ENCODE measurements at regions not wholly inside any gene's neighbourhood (a gene's known extent, or its start where the extent isn't known, plus 50 kb on each side); places are given as distances from the start of the nearest gene placed in this dataset.
"Not testable (repeated sequence)": the region's sequence is repeated elsewhere in the genome, so short reads cannot be mapped to it uniquely, and the experiment has no call there.

DNA sequence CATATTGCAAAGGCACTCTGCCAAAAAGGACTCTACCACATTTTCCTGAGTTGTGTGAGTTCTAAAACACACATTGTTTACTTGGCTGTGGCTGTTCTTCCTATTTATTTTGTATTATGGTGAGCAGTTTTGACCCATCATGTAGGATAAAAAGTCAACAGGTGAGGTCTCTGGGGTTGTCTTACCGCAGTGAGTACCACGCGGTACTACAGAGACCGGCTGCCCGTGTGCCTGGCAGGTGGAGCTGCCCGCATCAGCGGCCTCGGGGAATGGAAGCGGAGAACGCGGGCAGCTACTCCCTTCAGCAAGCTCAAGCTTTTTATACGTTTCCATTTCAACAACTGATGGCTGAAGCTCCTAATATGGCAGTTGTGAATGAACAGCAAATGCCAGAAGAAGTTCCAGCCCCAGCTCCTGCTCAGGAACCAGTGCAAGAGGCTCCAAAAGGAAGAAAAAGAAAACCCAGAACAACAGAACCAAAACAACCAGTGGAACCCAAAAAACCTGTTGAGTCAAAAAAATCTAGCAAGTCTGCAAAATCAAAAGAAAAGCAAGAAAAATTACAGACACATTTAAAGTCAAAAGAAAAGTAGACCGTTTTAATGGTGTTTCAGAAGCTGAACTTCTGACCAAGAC lies 155.3 kb upstream of the RASSF8 start:
- not testable (repeated sequence) for TF ChIP-seq POLR2A, POLR2AphosphoS5 (IDR thresholded peaks at IDR 0.05)
- TF ChIP-seq, protein P1, sequence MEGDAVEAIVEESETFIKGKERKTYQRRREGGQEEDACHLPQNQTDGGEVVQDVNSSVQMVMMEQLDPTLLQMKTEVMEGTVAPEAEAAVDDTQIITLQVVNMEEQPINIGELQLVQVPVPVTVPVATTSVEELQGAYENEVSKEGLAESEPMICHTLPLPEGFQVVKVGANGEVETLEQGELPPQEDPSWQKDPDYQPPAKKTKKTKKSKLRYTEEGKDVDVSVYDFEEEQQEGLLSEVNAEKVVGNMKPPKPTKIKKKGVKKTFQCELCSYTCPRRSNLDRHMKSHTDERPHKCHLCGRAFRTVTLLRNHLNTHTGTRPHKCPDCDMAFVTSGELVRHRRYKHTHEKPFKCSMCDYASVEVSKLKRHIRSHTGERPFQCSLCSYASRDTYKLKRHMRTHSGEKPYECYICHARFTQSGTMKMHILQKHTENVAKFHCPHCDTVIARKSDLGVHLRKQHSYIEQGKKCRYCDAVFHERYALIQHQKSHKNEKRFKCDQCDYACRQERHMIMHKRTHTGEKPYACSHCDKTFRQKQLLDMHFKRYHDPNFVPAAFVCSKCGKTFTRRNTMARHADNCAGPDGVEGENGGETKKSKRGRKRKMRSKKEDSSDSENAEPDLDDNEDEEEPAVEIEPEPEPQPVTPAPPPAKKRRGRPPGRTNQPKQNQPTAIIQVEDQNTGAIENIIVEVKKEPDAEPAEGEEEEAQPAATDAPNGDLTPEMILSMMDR (IDR thresholded peaks at IDR 0.05): not testable (repeated sequence)
